ENCODE measurements at regions not wholly inside any gene's neighbourhood (a gene's known extent, or its start where the extent isn't known, plus 50 kb on each side); places are given as distances from the start of the nearest gene placed in this dataset.

DNA sequence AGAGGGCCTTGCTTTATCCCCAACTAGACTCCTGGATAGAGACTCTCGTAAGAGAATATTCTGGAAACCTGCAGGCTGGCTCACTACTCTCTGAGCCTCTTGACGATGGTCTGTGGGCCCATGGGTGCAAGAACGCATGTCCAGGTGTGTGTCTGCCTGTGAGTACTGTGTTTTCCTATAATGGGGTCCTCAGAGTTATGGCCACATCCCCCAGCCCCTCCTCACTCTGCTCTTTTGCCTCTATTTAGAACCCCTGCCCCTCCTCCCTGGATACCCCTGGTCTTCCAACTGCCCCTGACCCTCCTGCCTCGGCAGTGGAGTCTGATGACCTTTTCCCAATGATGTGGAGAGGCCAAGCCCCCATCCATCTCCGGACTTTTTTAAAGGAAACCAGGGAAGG, 148.1 kb downstream of the ZFP36L2 start:
- H3K36me3 ChIP-seq = no peaks in the 10 kb centered on the region
- TF ChIP-seq, protein P1, sequence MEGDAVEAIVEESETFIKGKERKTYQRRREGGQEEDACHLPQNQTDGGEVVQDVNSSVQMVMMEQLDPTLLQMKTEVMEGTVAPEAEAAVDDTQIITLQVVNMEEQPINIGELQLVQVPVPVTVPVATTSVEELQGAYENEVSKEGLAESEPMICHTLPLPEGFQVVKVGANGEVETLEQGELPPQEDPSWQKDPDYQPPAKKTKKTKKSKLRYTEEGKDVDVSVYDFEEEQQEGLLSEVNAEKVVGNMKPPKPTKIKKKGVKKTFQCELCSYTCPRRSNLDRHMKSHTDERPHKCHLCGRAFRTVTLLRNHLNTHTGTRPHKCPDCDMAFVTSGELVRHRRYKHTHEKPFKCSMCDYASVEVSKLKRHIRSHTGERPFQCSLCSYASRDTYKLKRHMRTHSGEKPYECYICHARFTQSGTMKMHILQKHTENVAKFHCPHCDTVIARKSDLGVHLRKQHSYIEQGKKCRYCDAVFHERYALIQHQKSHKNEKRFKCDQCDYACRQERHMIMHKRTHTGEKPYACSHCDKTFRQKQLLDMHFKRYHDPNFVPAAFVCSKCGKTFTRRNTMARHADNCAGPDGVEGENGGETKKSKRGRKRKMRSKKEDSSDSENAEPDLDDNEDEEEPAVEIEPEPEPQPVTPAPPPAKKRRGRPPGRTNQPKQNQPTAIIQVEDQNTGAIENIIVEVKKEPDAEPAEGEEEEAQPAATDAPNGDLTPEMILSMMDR (IDR thresholded peaks at IDR 0.05) = no peak
- H3K27ac ChIP-seq = no peak overlapping the region
- H3K27me3 ChIP-seq = no peaks in the 10 kb centered on the region
- intact Hi-C loops (cut with DNase I) = no loop called here
- H3K9me3 ChIP-seq = no peaks in the 10 kb centered on the region
- no peak overlapping the region for H3K4me3 ChIP-seq
- peaks cover 38 to 53% of the 10 kb centered on the region in 2 donors for H3K4me1 ChIP-seq
- ATAC-seq (no peak), DNase-seq (no peak)

DNA sequence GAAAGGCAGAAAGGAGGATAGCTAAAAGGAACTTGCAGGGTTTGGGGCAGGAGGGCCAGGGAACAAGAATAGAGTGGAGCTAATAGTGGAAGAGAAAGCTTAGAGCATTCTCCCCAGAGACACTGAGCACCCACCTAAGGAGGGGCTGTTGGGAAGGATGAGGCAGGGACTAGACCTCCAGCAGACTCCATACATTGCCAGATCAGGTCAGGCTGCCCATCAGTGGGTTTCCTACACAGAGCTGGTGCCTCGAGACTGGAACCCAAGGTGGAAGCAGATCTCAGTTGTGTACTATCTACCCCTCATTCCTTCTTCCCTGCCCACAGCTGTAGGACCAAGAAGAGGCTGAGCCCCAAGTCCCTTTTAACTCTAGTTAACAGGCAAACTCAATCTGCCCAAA, 148.5 kb downstream of the ZFP36L2 start:
- TF ChIP-seq, protein P1 (IDR thresholded peaks at IDR 0.05) = no peak

DNA sequence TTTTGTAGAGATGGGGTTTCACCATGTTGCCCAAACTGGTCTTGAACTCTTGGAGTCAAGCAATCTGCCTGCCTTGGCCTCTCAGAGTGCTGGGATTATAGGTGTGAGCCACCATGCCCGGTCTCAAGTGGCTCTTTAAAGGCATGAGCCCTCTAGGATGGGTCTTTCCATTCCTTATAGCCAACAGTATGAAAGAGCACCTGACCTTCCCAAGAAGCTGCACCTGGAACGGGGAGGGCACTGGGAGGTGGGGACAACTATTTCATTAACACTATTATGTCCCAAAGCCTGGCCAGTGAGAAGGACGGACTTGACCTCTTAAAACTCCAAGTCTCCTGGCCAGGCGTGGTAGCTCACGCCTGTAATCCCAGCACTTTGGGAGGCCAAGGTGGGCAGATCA, 149.7 kb downstream of the ZFP36L2 start:
- no peaks in the 10 kb centered on the region for H3K36me3 ChIP-seq
- ATAC-seq = no peak
- intact Hi-C loops (cut with DNase I) = no loop called here
- H3K4me1 ChIP-seq = peaks cover 30 to 45% of the 10 kb centered on the region in 2 donors
- DNase-seq = no peak
- H3K4me3 ChIP-seq = no peak overlapping the region
- H3K27ac ChIP-seq = peak overlapping the region in 1 of 2 donors; percentile 66
- TF ChIP-seq, protein P1 (IDR thresholded peaks at IDR 0.05) = no peak
- no peaks in the 10 kb centered on the region for H3K9me3 ChIP-seq
- H3K27me3 ChIP-seq = no peaks in the 10 kb centered on the region

More for the DNA sequence above, 148.5 kb downstream of the ZFP36L2 start:
- no peaks in the 10 kb centered on the region for H3K9me3 ChIP-seq
- DNase-seq (no peak), ATAC-seq (no peak)
- H3K4me3 ChIP-seq = no peak overlapping the region
- H3K4me1 ChIP-seq = peaks cover 36 to 51% of the 10 kb centered on the region in 2 donors
- no peak overlapping the region for H3K27ac ChIP-seq
- no peaks in the 10 kb centered on the region for H3K36me3 ChIP-seq
- no peaks in the 10 kb centered on the region for H3K27me3 ChIP-seq
- intact Hi-C loops (cut with DNase I) = no loop called here

DNA sequence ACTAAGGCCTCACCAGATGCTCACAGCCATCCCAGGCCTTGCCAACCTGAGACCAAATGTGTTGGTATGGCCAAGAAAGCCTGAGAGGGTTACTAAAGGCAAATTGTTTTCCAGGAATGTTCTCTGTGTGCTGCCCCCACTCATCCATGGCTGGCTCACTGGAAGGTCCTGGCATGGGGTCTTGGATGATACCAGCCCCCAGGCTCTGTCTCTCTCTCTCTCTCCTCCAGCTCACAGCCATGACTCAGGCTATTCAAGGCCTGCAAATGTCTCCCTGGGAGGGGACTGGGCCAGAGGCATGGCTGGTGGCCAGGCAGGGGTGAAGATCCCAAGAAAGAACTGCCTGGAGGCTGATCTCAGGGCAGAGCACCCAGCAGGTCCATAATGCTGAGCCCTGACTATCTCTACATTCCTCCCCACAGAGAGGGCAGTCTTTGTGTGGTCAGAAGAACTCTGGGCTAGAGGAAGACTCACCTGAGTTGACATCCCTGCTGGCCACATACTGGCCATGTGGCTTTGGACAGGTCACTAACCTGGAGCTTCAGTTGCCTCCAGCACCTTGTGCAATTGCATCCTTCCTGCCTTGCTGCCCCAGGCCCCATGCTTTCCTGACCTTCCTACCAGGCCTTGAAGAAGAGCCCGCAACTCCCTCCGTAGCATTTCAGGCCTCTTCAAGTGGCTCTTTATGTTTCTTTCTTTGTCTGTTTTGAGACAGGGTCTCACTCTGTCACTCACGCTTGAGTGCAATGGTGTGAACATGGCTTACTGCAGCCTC, 150.4 kb downstream of the ZFP36L2 start:
- peaks cover 31 to 44% of the 10 kb centered on the region in 2 donors for H3K4me1 ChIP-seq
- no peak overlapping the region for H3K4me3 ChIP-seq
- H3K9me3 ChIP-seq = no peaks in the 10 kb centered on the region
- intact Hi-C loops (cut with DNase I) = no loop called here
- peak in 1 of 4 donors; percentile 50 for DNase-seq
- TF ChIP-seq, protein P1 (IDR thresholded peaks at IDR 0.05) = no peak
- H3K27me3 ChIP-seq = no peaks in the 10 kb centered on the region
- no peaks in the 10 kb centered on the region for H3K36me3 ChIP-seq
- peak overlapping the region; percentile 66 to 75 for H3K27ac ChIP-seq
- peak; percentile 40 for ATAC-seq

DNA sequence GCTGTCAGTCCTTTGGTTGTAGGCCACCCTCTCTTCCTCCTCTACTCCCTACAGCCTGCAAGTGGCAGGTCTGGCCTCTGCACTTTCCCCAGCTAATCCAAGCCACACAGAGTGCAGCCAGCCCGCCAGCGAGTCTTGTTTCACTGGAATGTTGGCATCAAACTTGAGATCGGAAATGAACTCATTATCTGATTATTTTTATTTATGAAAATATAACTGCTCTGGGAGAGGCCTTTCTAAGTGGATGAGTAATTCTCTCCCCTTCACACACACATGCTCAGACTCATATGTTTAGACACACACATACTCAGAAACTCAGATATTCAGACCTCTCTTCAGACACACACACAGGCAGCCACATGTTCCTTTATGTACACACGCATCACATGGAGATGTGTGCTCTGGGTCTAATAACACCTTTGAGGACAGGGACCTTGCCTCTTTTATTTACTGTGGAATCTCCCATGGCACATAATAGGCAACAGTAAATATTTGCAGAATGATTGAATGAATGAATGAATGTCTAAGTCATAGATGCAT, 151.3 kb downstream of the ZFP36L2 start:
- DNase-seq (peak; percentile 72 to 92 (median 80)), ATAC-seq (peak; percentile 84)
- Histone ChIP-seq H3K9me3 (no peaks in the 10 kb centered on the region), H3K4me3 (no peak overlapping the region), H3K36me3 (no peaks in the 10 kb centered on the region), H3K4me1 (peaks cover 31 to 53% of the 10 kb centered on the region in 2 donors), H3K27me3 (no peaks in the 10 kb centered on the region), H3K27ac (peak overlapping the region; percentile 66 to 75)
- TF ChIP-seq, protein P1 (IDR thresholded peaks at IDR 0.05) = no peak
- intact Hi-C loops (cut with DNase I) = no loop called here
